HEK293 (cell line): ENCODE measurements at regions not wholly inside any gene's neighbourhood (a gene's known extent, or its start where the extent isn't known, plus 50 kb on each side); places are given as distances from the start of the nearest gene placed in this dataset.

Source experiments
- CTCF ChIA-PET: fragments of 350-600 bp; formaldehyde crosslinking; extraction: SDS; loops from one replicate; lab custom pipeline; 2021; ENCODE audit warnings: antibody characterized with exemption; lab: Yijun Ruan, JAX
- POLR2A ChIA-PET: fragments of 300-600 bp; formaldehyde crosslinking; extraction: SDS; loops from one replicate; lab custom pipeline; 2020; ENCODE audit warnings: antibody characterized with exemption, inconsistent platforms; lab: Yijun Ruan, JAX
- H3K27ac ChIP-seq: fragments of 200-500 bp; sonication (Bioruptor generic); 2 replicates; pipeline ENCODE4 v1.5.1; 2014; ENCODE audit warnings: low read depth, low read length, control low read depth, inconsistent platforms; ENCODE audit errors: extremely low read depth
- H3K36me3 ChIP-seq, 2 experiments: fragments of 200-500 bp in 1 of 2; sonication (Bioruptor generic) in 1 of 2; 1 replicate in 1 of 2; 2 replicates in 1 of 2; pipeline ENCODE4 v1.5.1; 2014 to 2017; ENCODE audit warnings: inconsistent platforms in 2 of 2, low read length in 2 of 2; ENCODE audit not compliant: control insufficient read depth in 2 of 2, insufficient read depth in 1 of 2
- H3K4me1 ChIP-seq: fragments of 200-500 bp; sonication (Bioruptor generic); 2 replicates; pipeline ENCODE4 v1.5.1; 2014; ENCODE audit warnings: mild to moderate bottlenecking, low read length, inconsistent platforms; ENCODE audit not compliant: control insufficient read depth, insufficient read depth
- H3K4me3 ChIP-seq: 2 replicates; pipeline ENCODE4 v1.5.1; 2011; ENCODE audit warnings: low read depth, mild to moderate bottlenecking, control low read depth, low read length, moderate library complexity
- H3K9me3 ChIP-seq: fragments of 200-500 bp; sonication (Bioruptor generic); 2 replicates; pipeline ENCODE4 v1.5.1; 2014; ENCODE audit warnings: low read depth, low read length, inconsistent platforms; ENCODE audit not compliant: control insufficient read depth, insufficient read depth
- AEBP2 ChIP-seq: fragments of 450-650 bp; formaldehyde crosslinking; IDR thresholded peaks from 2 replicates; pipeline ENCODE4 v1.5.1; 2016; ENCODE audit warnings: missing biosample characterization, missing genetic modification characterization, borderline replicate concordance
- BCL11B ChIP-seq: fragments of 450-650 bp; formaldehyde crosslinking; IDR thresholded peaks from 2 replicates; pipeline ENCODE4 v1.5.1; 2016; ENCODE audit warnings: low read depth, missing biosample characterization, missing genetic modification characterization
- EGR2 ChIP-seq: fragments of 450-650 bp; formaldehyde crosslinking; IDR thresholded peaks from 2 replicates; pipeline ENCODE4 v1.5.1; 2016; ENCODE audit warnings: low read depth, missing biosample characterization, missing genetic modification characterization
- HOXA7 ChIP-seq: sonication (generic); formaldehyde crosslinking; IDR thresholded peaks from 2 replicates; pipeline ENCODE4 v1.8.1; 2022; ENCODE audit warnings: missing genetic modification reagents, borderline replicate concordance
- HOXD13 ChIP-seq: sonication (generic); formaldehyde crosslinking; IDR thresholded peaks from 2 replicates; pipeline ENCODE4 v1.8.0; 2022; ENCODE audit warnings: missing genetic modification reagents, borderline replicate concordance
- KLF16 ChIP-seq: fragments of 450-650 bp; formaldehyde crosslinking; IDR thresholded peaks from 2 replicates; pipeline ENCODE4 v1.5.1; 2017; ENCODE audit warnings: missing biosample characterization, missing genetic modification characterization
- KLF8 ChIP-seq: fragments of 450-650 bp; formaldehyde crosslinking; IDR thresholded peaks from 2 replicates; pipeline ENCODE4 v1.5.1; 2016; ENCODE audit warnings: missing biosample characterization, missing genetic modification characterization
- PRDM1 ChIP-seq: fragments of 450-650 bp; formaldehyde crosslinking; IDR thresholded peaks from 2 replicates; pipeline ENCODE4; 2016; ENCODE audit warnings: missing biosample characterization, missing genetic modification characterization
- PRDM6 ChIP-seq: fragments of 450-650 bp; formaldehyde crosslinking; IDR thresholded peaks from 2 replicates; pipeline ENCODE4 v1.5.1; 2017; ENCODE audit warnings: missing biosample characterization, missing genetic modification characterization
- RBAK ChIP-seq: fragments of 450-650 bp; formaldehyde crosslinking; IDR thresholded peaks from 2 replicates; pipeline ENCODE4 v1.5.1; 2016; ENCODE audit warnings: missing biosample characterization, missing genetic modification characterization
- YY1 ChIP-seq: fragments of 450-650 bp; formaldehyde crosslinking; IDR thresholded peaks from 2 replicates; pipeline ENCODE4 v1.5.1; 2018; ENCODE audit warnings: missing biosample characterization, missing genetic modification characterization
- ZBTB10 ChIP-seq: fragments of 450-650 bp; formaldehyde crosslinking; IDR thresholded peaks from 2 replicates; pipeline ENCODE4 v1.5.1; 2016; ENCODE audit warnings: missing biosample characterization, missing genetic modification characterization
- ZBTB8A ChIP-seq: fragments of 450-650 bp; formaldehyde crosslinking; IDR thresholded peaks from 2 replicates; pipeline ENCODE4 v1.5.1; 2016; ENCODE audit warnings: missing biosample characterization, missing genetic modification characterization
- ZFP37 ChIP-seq: fragments of 450-650 bp; formaldehyde crosslinking; IDR thresholded peaks from 2 replicates; pipeline ENCODE4 v1.5.1; 2016; ENCODE audit warnings: missing biosample characterization, missing genetic modification characterization
- ZNF169 ChIP-seq: fragments of 450-650 bp; formaldehyde crosslinking; IDR thresholded peaks from 2 replicates; pipeline ENCODE4 v1.5.1; 2016; ENCODE audit warnings: missing biosample characterization, missing genetic modification characterization
- ZNF2 ChIP-seq: fragments of 450-650 bp; formaldehyde crosslinking; IDR thresholded peaks from 2 replicates; pipeline ENCODE4 v1.5.1; 2016; ENCODE audit warnings: missing biosample characterization, missing genetic modification characterization
- ZNF23 ChIP-seq: fragments of 450-650 bp; formaldehyde crosslinking; IDR thresholded peaks from 2 replicates; pipeline ENCODE4 v1.5.1; 2016; ENCODE audit warnings: missing biosample characterization, missing genetic modification characterization, borderline replicate concordance
- ZNF239 ChIP-seq: fragments of 450-650 bp; formaldehyde crosslinking; IDR thresholded peaks from 2 replicates; pipeline ENCODE4 v1.5.1; 2016; ENCODE audit warnings: missing biosample characterization, missing genetic modification characterization
- ZNF350 ChIP-seq: fragments of 450-650 bp; formaldehyde crosslinking; IDR thresholded peaks from 2 replicates; pipeline ENCODE4 v1.5.0; 2017; ENCODE audit warnings: missing biosample characterization, mild to moderate bottlenecking, missing genetic modification characterization
- ZNF580 ChIP-seq: fragments of 450-650 bp; formaldehyde crosslinking; IDR thresholded peaks from 2 replicates; pipeline ENCODE4 v1.5.1; 2016; ENCODE audit warnings: missing biosample characterization, missing genetic modification characterization
- ZNF623 ChIP-seq: fragments of 450-650 bp; formaldehyde crosslinking; IDR thresholded peaks from 2 replicates; pipeline ENCODE4 v1.5.1; 2016; ENCODE audit warnings: missing biosample characterization, missing genetic modification characterization
- ZNF658 ChIP-seq: fragments of 450-650 bp; formaldehyde crosslinking; IDR thresholded peaks from 2 replicates; pipeline ENCODE4; 2016; ENCODE audit warnings: missing biosample characterization, missing genetic modification characterization
- ZNF76 ChIP-seq: fragments of 450-650 bp; formaldehyde crosslinking; IDR thresholded peaks from 2 replicates; pipeline ENCODE4; 2016; ENCODE audit warnings: low read depth, missing biosample characterization, missing genetic modification characterization, borderline replicate concordance
- ZNF785 ChIP-seq: fragments of 450-650 bp; formaldehyde crosslinking; IDR thresholded peaks from 2 replicates; pipeline ENCODE4 v1.5.1; 2016; ENCODE audit warnings: missing biosample characterization, missing genetic modification characterization
- ZSCAN4 ChIP-seq: fragments of 450-650 bp; formaldehyde crosslinking; IDR thresholded peaks from 2 replicates; pipeline ENCODE4 v1.5.1; 2017; ENCODE audit warnings: missing biosample characterization, missing genetic modification characterization

- TF ChIP-seq AEBP2: no peak
- TF ChIP-seq ZNF239 (tag by site-specific recombination): no peak
- TF ChIP-seq ZBTB8A (tag by site-specific recombination): no peak
- TF ChIP-seq ZNF658: no peak
- TF ChIP-seq PRDM1: no peak
- no peak for TF ChIP-seq ZNF785 (tag by site-specific recombination)
- TF ChIP-seq EGR2 (tag by site-specific recombination): no peak
- TF ChIP-seq PRDM6 (tag by site-specific recombination): no peak
Observed at GRCh38 chr13:80072231-80072630, 268.7 kb downstream of the SPRY2 start (continued).

- ChIA-PET CTCF (interaction anchor here (0.7 kb wide), 1 partner anchor 300 kb away, joined by 3 read pairs; no protein-coding TSS in a partner anchor), POLR2A (no interaction called here)
- Histone ChIP-seq H3K4me3 (no peak overlapping the region), H3K27ac (no peak overlapping the region), H3K36me3 (no peaks in the 10 kb centered on the region), H3K4me1 (no peaks in the 10 kb centered on the region), H3K9me3 (no peaks in the 10 kb centered on the region)
- no peak for TF ChIP-seq HOXA7 (CRISPR knock-in tag)
- TF ChIP-seq ZNF2 (tag by site-specific recombination): no peak
- no peak for TF ChIP-seq EGR2 (tag by site-specific recombination)
- TF ChIP-seq ZNF169 (tag by site-specific recombination): no peak
- no peak for TF ChIP-seq KLF16 (tag by site-specific recombination)
- no peak for TF ChIP-seq ZBTB10 (tag by site-specific recombination)
- no peak for TF ChIP-seq HOXD13 (CRISPR knock-in tag)
- TF ChIP-seq ZNF350: no peak
- TF ChIP-seq ZNF623 (tag by site-specific recombination): no peak
- no peak for TF ChIP-seq ZNF580
- no peak for TF ChIP-seq ZFP37 (tag by site-specific recombination)
- TF ChIP-seq YY1 (tag by site-specific recombination): no peak
- TF ChIP-seq RBAK (tag by site-specific recombination): no peak
- TF ChIP-seq ZSCAN4 (tag by site-specific recombination): no peak
- TF ChIP-seq ZNF76 (tag by site-specific recombination): no peak
- no peak for TF ChIP-seq ZNF23 (tag by site-specific recombination)
- TF ChIP-seq KLF8: no peak
- no peak for TF ChIP-seq BCL11B (tag by site-specific recombination)
Observed at GRCh38 chr13:80070024-80070703, 270.8 kb downstream of the SPRY2 start.
